ENCODE measurements at regions not wholly inside any gene's neighbourhood (a gene's known extent, or its start where the extent isn't known, plus 50 kb on each side); places are given as distances from the start of the nearest gene placed in this dataset.
"Not testable (repeated sequence)": the region's sequence is repeated elsewhere in the genome, so short reads cannot be mapped to it uniquely, and the experiment has no call there.

- no peak for DNase-seq
Measured at GRCh38 chr5:162638849-162639248, 571.3 kb downstream of the GABRG2 start.

- no peak for DNase-seq
Measured at GRCh38 chr5:162641142-162641813, 573.7 kb downstream of the GABRG2 start.

- DNase-seq = no peak
Measured at GRCh38 chr5:162654661-162655405, 587.3 kb downstream of the GABRG2 start.

DNA sequence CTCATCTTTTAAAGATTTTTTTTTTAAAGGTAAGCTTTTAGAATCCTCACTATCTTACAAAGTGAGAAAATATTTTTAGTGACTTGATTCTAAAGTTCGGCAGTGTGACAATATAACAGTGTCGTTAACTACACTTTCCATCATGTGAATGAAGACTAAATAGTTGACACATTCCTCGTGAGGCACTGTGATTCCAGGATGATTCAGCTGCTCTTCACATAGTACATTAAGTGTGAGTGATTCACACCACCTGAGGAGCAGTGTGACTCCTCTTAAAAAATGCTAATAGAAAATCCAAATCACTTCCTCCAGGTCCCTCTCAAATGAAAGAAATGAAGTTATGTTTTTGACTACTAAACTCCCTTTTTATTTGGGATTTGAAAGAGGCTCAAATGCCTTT, 589.5 kb downstream of the GABRG2 start:
- no peak for DNase-seq

DNA sequence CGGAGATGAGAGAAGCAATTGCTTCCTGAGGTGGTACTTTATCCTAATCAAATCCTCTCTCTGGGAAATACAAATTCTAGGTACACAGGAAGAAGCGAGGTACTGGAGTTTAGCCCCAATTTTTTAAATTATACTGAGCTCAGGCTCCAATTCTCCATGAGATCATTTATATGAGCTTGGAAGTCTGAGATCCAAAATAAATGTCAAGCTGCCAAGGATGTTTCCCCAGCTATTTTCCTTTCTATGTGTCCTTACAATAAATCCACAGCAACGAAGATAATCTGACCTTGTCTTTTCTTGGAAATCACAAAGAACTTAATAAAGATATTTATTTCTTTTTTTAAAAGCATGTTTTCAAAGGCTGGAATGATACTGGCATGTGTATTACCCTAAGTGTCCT, 597.3 kb downstream of the GABRG2 start:
- DNase-seq = no peak

- DNase-seq = no peak
Measured at GRCh38 chr5:162668926-162669325, 601.4 kb downstream of the GABRG2 start.

DNA sequence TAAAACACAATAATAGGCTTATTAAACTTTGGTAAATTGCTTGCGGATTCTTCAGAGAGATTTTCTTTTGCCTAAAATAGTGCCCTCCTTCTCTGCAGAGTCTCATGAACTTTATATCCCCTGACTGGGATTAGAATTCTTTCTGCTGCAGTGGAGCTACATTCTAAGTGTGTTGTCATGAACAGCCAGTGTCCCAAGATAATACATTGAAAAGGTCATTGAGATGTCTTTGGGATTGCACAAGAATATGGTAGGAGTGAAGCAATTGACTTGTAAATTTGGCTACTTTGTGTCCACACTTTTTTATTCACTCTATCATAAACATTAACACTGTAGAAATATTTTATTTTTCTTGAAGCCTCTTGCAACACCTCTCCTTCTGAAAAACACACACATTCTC, 604.5 kb downstream of the GABRG2 start:
- no peak for DNase-seq

DNA sequence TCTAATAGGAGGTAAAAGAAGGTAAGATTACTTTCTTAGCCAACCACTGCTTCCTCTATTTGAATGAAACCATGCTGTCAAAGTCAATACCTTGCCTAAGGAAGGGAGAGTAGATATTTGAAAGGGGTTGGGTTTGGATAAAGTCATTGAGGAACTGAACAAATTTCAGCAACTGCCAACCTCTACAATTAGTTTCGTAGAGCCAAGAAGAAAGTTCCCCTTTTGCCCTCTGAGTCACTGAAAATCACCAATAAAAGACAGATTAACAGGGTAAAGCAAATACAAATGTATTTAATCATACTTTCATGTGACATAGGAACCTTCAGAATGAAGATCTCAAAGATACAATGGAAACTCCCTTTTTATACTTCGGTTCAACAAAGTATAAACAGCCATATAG, 615.7 kb downstream of the GABRG2 start:
- DNase-seq = no peak

- no peak for DNase-seq
Measured at GRCh38 chr5:162684145-162684544, 616.6 kb downstream of the GABRG2 start.

DNA sequence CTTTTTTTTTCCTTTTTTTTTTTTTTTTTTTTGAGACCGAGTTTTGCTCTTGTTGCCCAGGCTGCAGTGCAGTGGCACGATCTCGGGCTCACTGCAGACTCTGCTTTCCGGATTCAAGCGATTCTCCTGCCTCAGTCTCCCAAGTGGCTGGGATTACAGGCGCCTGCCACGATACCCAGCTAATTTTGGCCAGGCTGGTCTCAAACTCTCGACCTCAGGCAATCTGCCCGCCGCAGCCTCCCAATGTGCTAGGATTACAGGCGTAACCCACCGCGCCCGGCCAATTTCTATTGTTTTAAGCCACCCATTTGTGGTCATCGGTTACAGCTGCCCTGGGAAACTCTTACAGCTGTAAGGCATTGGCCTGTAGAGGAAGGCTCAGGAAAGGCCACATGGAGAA, 617.7 kb downstream of the GABRG2 start:
- DNase-seq = no peak

- DNase-seq = not testable (repeated sequence)
Measured at GRCh38 chr5:162696272-162696671, 628.7 kb downstream of the GABRG2 start.

GRCh38 chr5:162699361-162699760, 631.8 kb downstream of the GABRG2 start:
- DNase-seq = no peak

GRCh38 chr5:162703914-162704313, 636.3 kb downstream of the GABRG2 start:
- peak; percentile 0 for DNase-seq

GRCh38 chr5:162711244-162711643, 643.7 kb downstream of the GABRG2 start:
- no peak for DNase-seq

- DNase-seq = no peak
Measured at GRCh38 chr5:162719720-162720119, 652.1 kb downstream of the GABRG2 start.

DNA sequence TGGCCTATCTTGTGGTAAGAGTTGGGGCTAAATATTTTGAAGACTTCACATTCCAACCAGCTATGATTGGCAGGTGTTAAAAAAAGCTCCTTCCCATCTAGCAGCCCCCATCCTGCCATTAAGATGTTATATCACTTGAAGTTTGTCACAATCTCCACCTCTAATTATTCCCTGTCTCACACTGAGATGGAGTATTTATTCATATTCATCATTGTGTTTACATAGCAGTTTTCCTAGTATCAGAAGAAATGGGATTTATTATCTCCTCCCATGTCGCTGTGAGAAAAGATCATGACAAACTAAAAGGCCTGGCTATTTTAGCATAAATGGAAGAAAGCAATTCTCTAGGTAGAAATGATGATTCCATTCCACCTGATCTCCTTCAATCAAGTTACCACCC, 653.6 kb downstream of the GABRG2 start:
- no peak for DNase-seq

- no peak for DNase-seq
Measured at GRCh38 chr5:162752612-162753011, 684.8 kb upstream of the CCNG1 start.

GRCh38 chr5:162762119-162762518, 675.3 kb upstream of the CCNG1 start:
- DNase-seq = no peak

GRCh38 chr5:162769019-162769418, 668.4 kb upstream of the CCNG1 start:
- DNase-seq = no peak

DNA sequence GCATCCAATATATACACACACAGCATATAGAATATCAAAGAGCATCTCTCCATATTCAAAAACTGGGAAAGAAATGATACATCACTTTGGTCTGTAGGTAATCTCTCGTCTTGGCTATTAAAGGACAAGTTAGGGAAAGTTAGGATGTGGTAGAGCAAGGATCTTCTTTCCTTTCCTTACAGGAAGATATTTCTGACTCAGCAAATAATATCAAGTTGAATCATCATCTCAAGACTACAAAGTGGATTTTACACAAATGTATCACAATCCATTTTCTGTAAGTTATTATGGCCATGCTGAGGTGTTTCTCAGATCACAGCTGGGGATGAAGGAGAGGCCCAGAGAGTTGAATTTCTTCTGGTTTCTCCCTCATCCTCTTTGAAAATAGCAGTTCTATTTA, 651.7 kb upstream of the CCNG1 start:
- no peak for DNase-seq

GRCh38 chr5:162786234-162786633, 651.2 kb upstream of the CCNG1 start:
- DNase-seq = no peak

GRCh38 chr5:162796507-162796906, 640.9 kb upstream of the CCNG1 start:
- no peak for DNase-seq

DNA sequence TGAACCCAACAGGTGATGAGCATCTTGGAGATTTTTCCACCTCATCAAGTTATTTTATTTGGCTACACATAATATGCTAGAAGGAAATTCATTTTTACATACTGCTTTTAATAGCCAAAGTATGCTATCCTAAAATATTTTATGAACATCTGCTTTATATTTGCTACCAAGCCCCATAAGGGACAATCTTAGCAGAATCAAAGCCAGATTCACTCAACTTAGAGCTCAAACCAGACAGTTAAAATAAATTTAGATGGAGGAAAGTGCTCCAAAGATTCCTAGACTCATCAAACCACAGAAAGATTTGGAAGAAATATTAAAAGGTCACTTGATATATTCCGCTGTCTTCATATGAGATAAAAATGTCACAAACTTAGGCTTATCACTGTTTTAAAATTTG, 637.1 kb upstream of the CCNG1 start:
- DNase-seq = no peak

- DNase-seq = no peak
Measured at GRCh38 chr5:162801235-162801634, 636.2 kb upstream of the CCNG1 start.

- DNase-seq = no peak
Measured at GRCh38 chr5:162806195-162806594, 631.2 kb upstream of the CCNG1 start.

All from hematopoietic multipotent progenitor cell treated with erythropoietin and hydrocortisone succinate and interleukin-3 and kit ligand, for 4 days (in vitro differentiated cells).